Common myeloid progenitor, CD34-positive (primary cell): ENCODE measurements at regions not wholly inside any gene's neighbourhood (a gene's known extent, or its start where the extent isn't known, plus 50 kb on each side); places are given as distances from the start of the nearest gene placed in this dataset.
"Not testable (repeated sequence)": the region's sequence is repeated elsewhere in the genome, so short reads cannot be mapped to it uniquely, and the experiment has no call there.

Experiments used
- CTCF ChIA-PET: fragments of 350-600 bp; sonication (Branson Sonifier 250); formaldehyde crosslinking; loops from one replicate; lab custom pipeline; 2021; ENCODE audit warnings: antibody characterized with exemption; lab: Charles Lee
- POLR2A ChIA-PET: fragments of 350-600 bp; sonication (Branson Sonifier 250); formaldehyde crosslinking; loops from one replicate; lab custom pipeline; 2021; ENCODE audit warnings: antibody characterized with exemption; lab: Charles Lee
- DNase-seq, 3 donors: peaks; one replicate each; pipeline versions ENCODE4 v3.0.0 to v3.0.0-alpha.2; 2013
- H3K27ac ChIP-seq, 2 experiments: 1 replicate in 1 of 2; 2 replicates in 1 of 2; pipeline ENCODE4 v1.7.0; 2013; ENCODE audit warnings: inconsistent platforms in 2 of 2, low read length in 2 of 2, mild to moderate bottlenecking in 2 of 2, low read depth in 1 of 2, moderate library complexity in 1 of 2; ENCODE audit not compliant: severe bottlenecking in 2 of 2, insufficient read depth in 1 of 2, poor library complexity in 1 of 2
- H3K27me3 ChIP-seq, 5 experiments: replicated peaks in 2 of 5; 1 replicate in 3 of 5; 2 replicates in 2 of 5; pipeline versions ENCODE4 v1.6.1 to v1.7.0; 2013; ENCODE audit warnings: low read length in 4 of 5, mild to moderate bottlenecking in 2 of 5, moderate library complexity in 2 of 5, inconsistent platforms in 1 of 5; ENCODE audit not compliant: insufficient read depth in 5 of 5, control insufficient read depth in 4 of 5
- H3K36me3 ChIP-seq, 4 experiments: 1 replicate in 2 of 4; 2 replicates in 2 of 4; pipeline versions ENCODE4 v1.6.1 to v1.7.0; 2013; ENCODE audit warnings: low read length in 3 of 4, control low read depth in 1 of 4, mild to moderate bottlenecking in 1 of 4; ENCODE audit not compliant: control insufficient read depth in 4 of 4, insufficient read depth in 4 of 4
- H3K4me1 ChIP-seq, 4 experiments: 1 replicate in 3 of 4; 2 replicates in 1 of 4; pipeline versions ENCODE4 v1.6.1 to v1.7.1; 2013; ENCODE audit warnings: low read length in 3 of 4, mild to moderate bottlenecking in 3 of 4, control low read depth in 1 of 4, inconsistent platforms in 1 of 4, moderate library complexity in 1 of 4; ENCODE audit not compliant: control insufficient read depth in 4 of 4, insufficient read depth in 4 of 4; ENCODE audit errors: control extremely low read depth in 1 of 4
- H3K4me3 ChIP-seq, 7 experiments: 1 replicate in 4 of 7; 2 replicates in 3 of 7; pipeline versions ENCODE4 v1.5.1 to v1.7.0; 2013; ENCODE audit warnings: mild to moderate bottlenecking in 7 of 7, low read length in 6 of 7, moderate library complexity in 6 of 7, inconsistent platforms in 2 of 7, low read depth in 2 of 7, control low read depth in 1 of 7; ENCODE audit not compliant: insufficient read depth in 4 of 7, control insufficient read depth in 1 of 7; ENCODE audit errors: extremely low read depth in 1 of 7
- H3K9me3 ChIP-seq, 5 experiments: 1 replicate in 4 of 5; 2 replicates in 1 of 5; pipeline versions ENCODE4 v1.6.1 to v1.7.1; 2013; ENCODE audit warnings: low read length in 4 of 5, mild to moderate bottlenecking in 2 of 5, inconsistent platforms in 1 of 5, low read depth in 1 of 5, moderate library complexity in 1 of 5; ENCODE audit not compliant: control insufficient read depth in 4 of 5, insufficient read depth in 2 of 5; ENCODE audit errors: control extremely low read depth in 1 of 5
- WGBS: methylation state at CpG from one replicate; pipeline ENCODE4 v1.1.5; 2013; ENCODE audit not compliant: insufficient coverage; 5-methylcytosine and 5-hydroxymethylcytosine counted together

GRCh38 chr3:177491296-177492032 lies 294.2 kb upstream of the TBL1XR1 start:
- Histone ChIP-seq H3K27ac (no peak overlapping the region), H3K4me3 (no peak overlapping the region), H3K9me3 (no peaks in the 10 kb centered on the region), H3K4me1 (peaks cover 0 to 6% (median 0%) of the 10 kb centered on the region in 4 experiments), H3K36me3 (no peaks in the 10 kb centered on the region), H3K27me3 (no peaks in the 10 kb centered on the region)
- no peak for DNase-seq
- 63% methylated on average over 3 of the region's 7 CpGs for WGBS
- CTCF ChIA-PET, result interaction anchor here (1.1 kb wide), 1 partner anchor 19 kb away, joined by 4 read pairs; no protein-coding TSS in a partner anchor
- POLR2A ChIA-PET, result no interaction called here

GRCh38 chr3:177493091-177493490 lies 295.8 kb upstream of the TBL1XR1 start:
- Histone ChIP-seq H3K4me1 (peaks cover 0 to 6% (median 0%) of the 10 kb centered on the region in 4 experiments), H3K9me3 (no peaks in the 10 kb centered on the region), H3K4me3 (no peak overlapping the region), H3K36me3 (no peaks in the 10 kb centered on the region), H3K27me3 (no peaks in the 10 kb centered on the region), H3K27ac (no peak overlapping the region)
- 80% methylated on average over 1 of the region's 2 CpGs for WGBS
- CTCF ChIA-PET, result interaction anchor here (0.6 kb wide), 1 partner anchor 283 kb away, joined by 3 read pairs; no protein-coding TSS in a partner anchor
- POLR2A ChIA-PET, result no interaction called here
- no peak for DNase-seq

- no peak overlapping the region for H3K4me3 ChIP-seq
- POLR2A ChIA-PET, result no interaction called here
- no peak overlapping the region for H3K27ac ChIP-seq
- CTCF ChIA-PET, result no interaction called here
- no peaks in the 10 kb centered on the region for H3K36me3 ChIP-seq
- no peak for DNase-seq
- H3K9me3 ChIP-seq, result no peaks in the 10 kb centered on the region
- WGBS, result 97% methylated on average over 3 of the region's 3 CpGs
- H3K4me1 ChIP-seq, result peaks cover 0 to 6% (median 0%) of the 10 kb centered on the region in 4 experiments
- no peaks in the 10 kb centered on the region for H3K27me3 ChIP-seq
These were observed 296.9 kb upstream of the TBL1XR1 start for GRCh38 chr3:177494216-177494615.

GRCh38 chr3:177495566-177495965 lies 298.3 kb upstream of the TBL1XR1 start:
- ChIA-PET POLR2A (no interaction called here), CTCF (interaction anchor here (1.6 kb wide), 1 partner anchor 10 kb away, joined by 3 read pairs; no protein-coding TSS in a partner anchor)
- Histone ChIP-seq H3K9me3 (no peaks in the 10 kb centered on the region), H3K27ac (no peak overlapping the region), H3K36me3 (no peaks in the 10 kb centered on the region), H3K4me3 (no peak overlapping the region), H3K4me1 (peaks cover 0 to 6% (median 0%) of the 10 kb centered on the region in 4 experiments), H3K27me3 (no peaks in the 10 kb centered on the region)
- no peak for DNase-seq

GRCh38 chr3:177498037-177498857 lies 301.0 kb upstream of the TBL1XR1 start:
- H3K36me3 ChIP-seq, result no peaks in the 10 kb centered on the region
- 92% methylated on average over 3 of the region's 5 CpGs for WGBS
- H3K4me1 ChIP-seq, result no peaks in the 10 kb centered on the region
- ChIA-PET CTCF (interaction anchor here (0.6 kb wide), 1 partner anchor 17 kb away, joined by 3 read pairs; no protein-coding TSS in a partner anchor), POLR2A (no interaction called here)
- no peak overlapping the region for H3K27ac ChIP-seq
- no peaks in the 10 kb centered on the region for H3K27me3 ChIP-seq
- H3K9me3 ChIP-seq, result no peaks in the 10 kb centered on the region
- H3K4me3 ChIP-seq, result no peak overlapping the region
- peak in 2 of 3 donors; percentile 52 for DNase-seq

- H3K36me3 ChIP-seq, DNase-seq, H3K27ac ChIP-seq, H3K27me3 ChIP-seq, H3K4me1 ChIP-seq, POLR2A ChIA-PET, H3K9me3 ChIP-seq, H3K4me3 ChIP-seq: not testable (repeated sequence)
- WGBS, result 100% methylated on average over 2 of the region's 2 CpGs
- CTCF ChIA-PET, result interaction anchor here (0.6 kb wide), 1 partner anchor 16 kb away, joined by 3 read pairs; no protein-coding TSS in a partner anchor
These were observed 301.8 kb upstream of the TBL1XR1 start for GRCh38 chr3:177499039-177499438.
